ENCODE measurements at regions not wholly inside any gene's neighbourhood (a gene's known extent, or its start where the extent isn't known, plus 50 kb on each side); places are given as distances from the start of the nearest gene placed in this dataset.

DNA sequence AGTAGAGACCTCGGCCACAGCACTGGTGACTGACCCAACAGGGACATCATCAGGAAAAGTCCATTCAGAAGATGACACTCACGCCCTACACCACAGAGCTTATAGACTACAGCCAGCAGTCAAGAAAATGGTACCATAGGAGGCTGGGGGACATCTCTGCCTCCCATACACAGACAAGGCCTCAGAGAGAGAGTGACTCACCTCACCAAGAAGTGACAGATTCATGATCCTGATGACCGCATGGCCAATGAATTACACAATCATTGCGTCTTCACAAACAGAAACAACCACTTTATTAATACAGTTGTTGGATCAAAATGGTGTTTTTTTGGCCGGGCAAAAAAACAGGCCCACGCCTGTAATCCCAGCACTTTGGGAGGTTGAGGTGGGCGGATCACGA lies 260.8 kb upstream of the TSHZ3 start:
- DNase-seq, result no peak

DNA sequence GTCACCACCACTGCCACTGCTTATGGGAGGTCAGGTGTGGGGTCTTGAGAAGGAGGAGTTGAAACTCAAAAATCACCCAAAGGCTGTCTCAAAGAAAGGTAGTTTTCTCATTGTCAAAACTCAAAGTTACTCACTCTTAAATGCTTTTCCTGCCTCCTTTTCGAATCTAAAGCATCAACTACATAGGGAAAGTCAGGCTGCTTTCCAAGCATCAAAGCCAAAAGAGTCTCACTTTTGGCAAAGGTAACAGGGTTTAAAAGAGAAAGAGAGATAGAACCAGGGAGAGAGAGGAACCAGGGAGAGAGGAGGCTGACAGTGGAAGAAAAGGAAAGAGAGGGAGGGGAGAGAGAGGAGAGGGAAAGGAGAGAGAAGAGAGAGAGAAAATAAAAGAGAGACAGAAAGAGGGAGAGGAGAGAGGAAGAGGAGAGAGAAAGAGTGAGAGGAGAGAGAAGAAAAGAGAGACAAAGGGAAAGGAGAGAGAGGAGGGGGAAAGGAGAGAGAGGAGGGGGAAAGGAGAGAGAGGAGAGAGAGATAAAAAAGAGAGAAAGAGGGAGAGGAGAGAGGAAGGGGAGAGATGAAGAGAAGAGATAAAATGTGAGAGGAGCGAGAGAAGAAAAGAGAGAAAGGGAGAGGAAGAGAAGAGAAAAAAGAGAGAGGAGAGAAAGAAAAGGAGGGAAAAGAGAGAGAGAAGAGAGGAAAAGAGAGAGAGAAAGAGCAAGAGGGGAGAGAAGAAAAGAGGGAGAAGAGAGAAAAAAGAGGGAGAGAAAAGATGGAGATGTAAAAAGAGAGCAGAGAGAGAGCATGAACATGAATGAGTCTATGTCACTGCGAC lies 262.0 kb upstream of the TSHZ3 start:
- no peak for DNase-seq

DNA sequence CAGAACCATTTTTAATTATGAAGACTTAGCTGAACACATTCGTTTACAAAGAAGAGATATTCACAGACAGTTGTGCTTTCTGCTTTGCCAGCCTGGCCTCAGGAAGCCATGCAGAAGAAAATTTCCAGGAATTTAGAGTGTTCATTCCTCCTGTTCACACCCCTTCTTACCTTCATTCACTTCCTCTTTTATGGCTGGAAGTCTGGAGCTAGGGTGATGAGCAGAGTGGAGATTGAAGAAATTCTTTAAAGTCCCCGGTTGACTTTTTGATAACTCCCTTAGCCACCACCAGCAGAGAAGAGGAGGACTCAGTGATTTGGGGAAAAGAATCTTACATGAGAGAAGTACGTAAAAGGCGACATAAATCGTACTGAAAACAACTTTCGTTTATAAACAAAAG lies 263.6 kb upstream of the TSHZ3 start:
- no peak for DNase-seq

DNA sequence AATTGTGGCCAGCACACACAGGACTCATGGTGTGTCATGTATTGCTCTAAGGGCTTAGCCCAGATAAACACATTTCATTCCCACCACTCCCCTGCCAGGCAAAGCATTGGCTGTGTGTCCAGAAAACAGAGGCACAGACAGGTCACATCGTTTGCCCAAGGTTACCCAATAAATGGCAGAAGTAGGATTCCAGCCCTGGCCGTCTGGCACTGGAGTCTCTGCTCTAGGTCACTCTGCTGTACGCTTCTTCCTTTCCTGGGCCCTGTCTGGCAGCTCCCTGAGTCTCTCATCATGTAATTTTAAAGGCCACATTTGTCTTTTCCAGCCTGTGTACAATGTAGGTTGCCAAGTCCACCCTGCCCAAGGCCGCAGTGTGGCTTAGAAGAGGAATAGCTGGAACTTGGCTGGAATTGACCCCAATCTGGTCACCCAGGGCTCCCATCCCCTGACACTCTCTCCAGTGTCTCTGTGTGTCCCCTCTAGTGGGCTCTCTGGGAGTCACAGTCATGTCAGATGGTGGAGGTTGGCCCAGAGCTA lies 264.5 kb upstream of the TSHZ3 start:
- DNase-seq, result no peak

DNA sequence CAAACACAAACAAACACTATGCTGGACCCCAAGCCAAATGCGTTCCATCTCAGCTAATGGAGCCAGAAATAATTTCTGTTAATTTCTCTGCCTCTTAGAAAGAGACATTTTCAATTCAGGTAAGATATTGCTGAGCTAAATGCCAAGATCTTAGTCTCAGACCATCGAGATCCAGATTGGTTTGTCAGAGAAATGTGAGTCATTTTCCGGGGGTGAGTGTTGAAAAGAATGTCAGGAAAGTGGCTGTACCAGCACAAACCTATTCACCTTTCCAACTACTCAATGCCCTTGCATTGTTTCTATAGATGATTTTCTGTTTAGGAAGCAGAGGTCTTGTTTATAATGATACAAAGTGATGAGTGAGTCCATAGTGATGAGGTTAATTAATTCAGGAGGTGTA lies 266.8 kb upstream of the TSHZ3 start:
- DNase-seq, result no peak

DNA sequence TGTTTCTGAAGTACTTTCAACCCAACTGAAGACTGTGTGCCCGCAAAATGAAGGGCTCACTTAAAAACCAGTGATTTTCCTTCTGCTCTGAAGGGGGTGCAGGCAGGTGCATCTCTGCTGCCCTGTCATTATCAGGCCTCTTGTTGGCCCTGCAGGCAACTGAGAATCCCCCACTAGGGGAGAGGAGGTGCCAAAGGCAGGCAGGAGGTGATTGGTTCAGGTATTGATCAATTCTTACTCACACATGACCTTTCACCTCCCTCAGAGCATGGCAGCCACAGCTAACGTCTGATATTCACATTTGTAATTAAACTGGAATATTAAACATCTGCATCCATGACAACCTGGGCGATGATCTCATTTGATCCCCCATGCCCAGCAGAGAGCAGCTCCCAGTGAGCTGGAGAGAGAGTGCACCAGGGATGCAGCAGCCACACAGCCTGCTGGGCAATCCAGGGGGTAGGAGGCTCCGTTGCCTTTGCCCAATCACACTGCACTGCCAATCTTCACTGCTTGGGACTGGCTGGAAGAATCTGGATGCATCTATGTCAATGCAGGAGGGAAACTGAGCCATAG lies 267.9 kb upstream of the TSHZ3 start:
- DNase-seq, result no peak

DNA sequence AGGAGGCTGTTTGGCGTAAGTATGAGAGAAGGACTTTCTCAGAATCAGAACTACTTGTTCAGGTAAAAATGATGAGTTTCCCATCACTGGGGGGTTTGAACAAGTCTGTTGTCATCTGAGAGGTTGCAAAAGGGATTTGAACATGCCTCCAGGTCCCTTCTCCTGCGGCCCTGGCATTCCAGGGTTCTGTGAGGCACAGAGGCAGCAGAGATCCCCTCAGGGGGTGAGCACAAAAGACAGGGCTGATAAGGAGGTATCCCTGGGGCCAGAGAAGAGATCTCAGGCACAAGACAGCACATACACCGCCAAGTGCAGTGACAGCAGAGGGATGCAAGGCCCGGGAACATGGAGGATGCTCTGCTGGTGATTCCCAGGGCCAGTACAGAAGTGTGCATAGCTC lies 275.8 kb upstream of the TSHZ3 start:
- no peak for DNase-seq

DNA sequence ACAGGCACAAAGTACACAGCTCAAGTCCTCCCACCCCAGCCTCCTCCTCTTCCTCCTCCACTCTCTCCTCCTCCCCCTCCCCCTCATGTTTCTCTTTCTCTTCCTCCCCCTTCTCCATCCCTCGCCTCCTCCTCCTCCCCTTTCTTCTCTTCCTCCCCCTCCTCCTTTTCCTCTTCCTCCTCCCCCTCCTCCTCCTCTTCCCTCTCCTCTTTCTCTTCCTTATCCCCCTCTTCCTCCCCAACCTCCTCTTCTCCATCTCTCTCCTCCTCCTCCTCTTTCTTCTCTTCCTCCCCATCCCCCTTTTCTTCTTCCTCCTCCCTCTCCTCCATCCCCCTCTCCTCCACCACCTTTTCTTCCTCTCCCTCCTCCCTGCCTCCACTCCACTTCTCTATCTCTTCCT lies 276.3 kb upstream of the TSHZ3 start:
- DNase-seq, result no peak

DNA sequence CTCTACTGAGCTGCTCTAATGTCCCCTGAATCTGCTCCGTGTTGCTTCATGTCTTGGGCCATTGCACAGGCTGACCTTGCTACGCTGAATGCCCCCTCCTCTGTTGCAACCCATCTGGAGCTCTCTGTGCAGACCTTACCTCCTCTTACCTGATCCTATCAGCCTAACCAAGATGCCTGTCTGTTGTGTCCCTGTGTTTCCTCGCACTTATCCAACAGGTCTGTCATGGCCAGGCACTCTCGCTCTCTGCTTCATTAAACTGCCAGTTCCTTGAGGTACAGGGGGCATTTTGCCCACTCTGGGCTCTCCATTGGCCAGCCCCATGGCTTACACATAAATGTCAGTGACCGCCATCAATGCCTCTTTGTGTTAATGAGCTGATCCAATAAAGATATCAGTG lies 277.7 kb upstream of the TSHZ3 start:
- no peak for DNase-seq

DNA sequence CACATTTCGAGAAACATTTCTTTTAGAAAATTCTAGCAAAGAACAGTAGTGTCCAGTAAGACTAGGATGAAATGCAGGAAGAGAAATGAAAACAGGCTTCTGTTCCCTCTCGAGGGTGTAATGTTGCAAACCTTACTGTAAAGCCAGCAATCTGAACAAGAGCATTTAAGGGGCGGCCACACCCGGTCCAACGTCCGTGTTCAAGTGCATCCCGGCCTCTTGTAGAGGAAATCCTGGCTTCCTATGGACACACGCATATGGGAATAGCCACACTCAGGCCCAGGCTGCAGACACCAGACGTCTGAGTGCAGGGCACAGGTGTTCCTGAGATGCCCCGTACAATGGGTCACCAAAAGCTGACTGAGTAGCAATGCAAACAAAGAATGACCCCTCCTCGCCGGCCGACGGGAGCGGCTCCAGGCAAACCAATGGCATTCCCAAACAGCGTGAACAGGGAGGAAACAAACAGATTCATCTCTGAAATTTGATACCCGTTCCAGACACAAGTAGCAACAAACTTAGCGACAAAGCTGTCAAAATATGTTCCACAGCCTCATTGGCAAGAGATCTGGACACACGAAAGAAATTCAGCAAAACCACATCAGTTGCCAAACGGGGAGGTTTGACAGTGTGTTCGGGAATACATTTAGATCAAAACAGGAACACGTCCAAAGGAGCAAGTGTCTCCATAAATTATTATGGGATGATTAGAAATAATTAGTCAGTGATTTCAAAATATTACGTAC lies 278.6 kb upstream of the TSHZ3 start:
- DNase-seq, result no peak

DNA sequence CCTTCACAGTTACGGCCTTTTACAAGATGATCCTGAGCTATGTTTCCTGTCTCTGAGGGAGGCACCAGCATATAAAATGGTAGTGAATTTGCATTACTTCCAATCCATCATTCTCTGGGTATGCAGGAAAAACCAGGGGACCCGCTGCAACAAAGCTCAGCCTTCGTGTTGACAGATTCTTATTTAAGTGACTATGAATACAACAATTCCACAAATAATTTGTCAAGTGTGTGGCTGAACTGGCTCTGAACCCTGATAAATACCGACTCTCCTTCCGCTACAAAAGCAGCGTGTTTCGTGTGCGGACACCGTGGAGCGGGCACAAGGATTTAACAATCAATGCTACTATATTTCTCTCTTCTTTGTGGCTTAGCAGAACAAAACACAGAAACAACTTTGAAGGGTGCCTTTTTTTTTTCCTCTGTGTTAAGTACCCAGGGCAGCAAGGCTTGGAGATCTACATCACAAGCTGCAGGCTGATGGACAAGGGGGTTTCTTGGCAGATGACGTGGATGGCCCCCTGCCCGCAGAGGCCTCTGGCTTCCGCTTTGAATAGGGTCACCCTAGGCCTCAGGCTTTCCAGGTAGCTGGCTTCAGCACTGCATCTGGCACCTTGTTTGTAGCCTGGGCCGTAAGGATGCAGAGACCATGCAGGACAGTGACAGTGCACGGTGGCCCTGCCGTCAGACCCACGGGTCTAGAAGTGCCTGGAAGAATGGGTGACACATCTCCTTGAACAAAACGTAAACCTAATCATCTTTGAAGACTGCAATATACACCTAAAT lies 280.5 kb upstream of the TSHZ3 start:
- DNase-seq, result no peak

DNA sequence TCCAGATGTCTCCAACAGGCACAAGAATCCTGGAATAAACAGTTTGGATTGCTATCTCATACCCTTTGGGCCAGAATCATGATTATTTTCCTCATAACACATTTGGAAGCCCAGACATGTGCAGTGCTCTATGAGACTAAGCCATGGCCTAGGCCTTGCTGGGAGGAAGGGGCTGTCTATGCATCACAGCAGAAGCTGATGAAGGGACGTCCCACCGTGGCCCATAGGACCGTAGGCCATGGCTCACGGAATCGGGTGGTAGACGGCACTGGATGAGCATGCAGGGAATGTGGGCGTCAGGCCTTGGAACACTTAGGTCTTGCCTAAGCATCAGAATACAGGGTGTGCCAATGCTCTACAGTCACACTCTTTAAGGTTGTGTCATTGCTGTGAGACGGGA lies 283.8 kb upstream of the TSHZ3 start:
- DNase-seq, result no peak

DNA sequence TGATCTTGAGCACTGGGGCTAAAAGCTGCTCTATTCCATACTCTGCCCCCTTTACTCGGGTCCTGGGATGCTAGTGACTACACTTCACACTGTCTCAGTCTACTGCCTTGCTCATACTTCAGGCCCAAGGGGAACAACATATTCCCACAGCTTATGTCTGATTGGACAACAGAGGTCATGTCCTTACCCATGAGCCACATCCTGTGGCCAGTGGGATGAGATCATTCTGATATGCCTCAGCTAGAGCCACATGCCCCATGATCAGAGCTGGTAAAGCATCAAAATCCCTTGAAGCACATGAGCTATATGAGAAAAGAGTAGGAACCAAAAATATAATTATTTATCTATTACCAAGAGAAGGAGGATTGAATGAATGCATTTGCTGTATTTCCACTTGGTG lies 290.1 kb upstream of the TSHZ3 start:
- DNase-seq, result no peak

DNA sequence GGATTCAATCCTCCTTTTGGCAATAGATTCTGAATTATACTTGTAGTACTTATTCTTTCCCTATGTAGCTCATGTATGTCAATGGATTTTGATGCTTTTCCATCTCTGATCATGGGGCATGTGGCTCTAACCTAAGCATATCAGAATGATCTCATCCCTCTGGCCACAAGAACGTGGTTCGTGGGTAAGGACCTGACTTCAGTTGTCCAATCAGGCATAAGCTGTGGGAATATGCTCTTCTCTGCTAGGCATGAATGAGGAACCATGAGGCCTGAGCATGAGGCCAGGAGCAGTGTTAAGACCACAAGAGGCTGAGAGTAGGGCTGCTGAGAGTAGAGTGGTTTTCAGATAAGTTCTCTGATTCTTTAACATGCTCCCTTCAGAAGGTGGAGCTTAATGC lies 292.4 kb upstream of the TSHZ3 start:
- peak; percentile 9 for DNase-seq

DNA sequence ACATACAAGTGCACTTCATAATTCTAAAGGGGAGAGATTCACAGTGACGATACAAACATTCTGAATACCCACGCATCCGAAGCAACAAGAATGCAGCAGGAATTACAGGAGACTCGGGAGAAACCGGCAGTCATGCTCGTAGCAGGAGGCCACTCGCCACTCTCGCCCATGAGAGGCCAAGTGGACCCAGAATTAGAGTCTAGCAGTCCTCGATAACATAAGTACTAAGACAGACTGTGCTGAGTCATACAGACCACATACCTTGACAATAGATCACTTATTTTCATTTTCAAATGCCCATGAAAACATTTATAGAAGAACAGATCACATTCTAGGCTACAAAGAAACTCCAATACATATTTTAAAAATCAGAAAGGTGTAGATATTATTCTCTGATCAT lies 299.1 kb upstream of the TSHZ3 start:
- peak; percentile 11 for DNase-seq

DNA sequence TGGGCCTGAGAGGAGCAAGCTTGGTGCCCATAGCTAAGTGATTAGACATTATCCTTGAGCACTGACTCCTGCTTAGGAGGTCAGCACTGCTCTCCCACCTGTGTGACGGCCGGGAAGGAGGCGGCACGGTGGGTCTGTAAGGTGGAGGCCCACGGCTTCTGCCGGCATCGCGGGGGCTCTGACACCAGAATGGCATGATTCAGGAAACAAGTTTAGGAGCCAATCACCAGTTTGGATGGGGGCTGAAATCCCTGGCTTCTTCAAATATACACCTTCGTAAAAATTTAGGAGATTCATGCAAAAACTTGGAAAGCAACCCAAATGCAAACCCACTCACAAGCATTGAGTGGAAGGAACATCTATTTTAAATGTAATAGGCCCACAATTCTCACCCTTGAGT lies 307.3 kb upstream of the TSHZ3 start:
- DNase-seq, result no peak

DNA sequence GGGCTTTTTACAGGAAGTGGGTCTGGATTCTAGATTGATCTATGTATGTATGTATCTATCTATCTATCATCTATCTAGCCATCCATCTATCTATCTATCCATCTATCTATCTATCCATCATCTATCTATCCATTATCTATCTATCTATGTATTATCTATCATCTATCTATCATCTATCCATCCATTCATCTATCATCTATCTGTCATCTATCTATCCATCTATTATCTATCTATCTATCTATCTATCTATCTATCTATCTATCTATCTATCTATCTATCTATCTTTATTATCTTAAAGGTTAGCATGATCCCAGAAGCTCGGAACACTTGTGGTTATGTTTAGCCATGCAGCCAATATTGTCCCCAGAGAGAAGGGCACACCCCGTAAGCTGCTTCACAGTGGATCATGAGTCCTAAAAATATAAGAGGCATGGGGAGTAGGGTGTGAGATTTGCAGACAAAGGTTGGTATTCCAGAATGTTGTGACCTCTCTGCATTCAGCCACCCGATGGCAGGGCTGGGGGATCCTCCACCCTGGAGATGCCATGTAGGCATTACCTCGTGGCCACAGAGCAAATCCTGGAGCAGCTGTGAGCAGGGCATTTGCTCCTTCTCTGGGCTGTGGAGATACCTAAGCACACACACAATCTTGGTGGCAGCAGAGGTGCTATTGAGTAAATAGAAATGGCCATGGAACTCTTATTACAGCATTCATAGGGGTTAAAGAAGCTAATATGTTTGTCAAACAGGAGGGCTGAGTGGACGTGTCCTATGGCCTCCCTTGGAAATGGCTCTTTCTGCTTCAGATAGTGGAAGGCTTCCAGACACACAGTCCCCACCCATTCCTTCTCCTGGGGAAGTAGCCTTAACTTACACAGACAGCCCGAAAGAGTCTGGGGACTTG lies 310.0 kb upstream of the TSHZ3 start:
- no peak for DNase-seq

DNA sequence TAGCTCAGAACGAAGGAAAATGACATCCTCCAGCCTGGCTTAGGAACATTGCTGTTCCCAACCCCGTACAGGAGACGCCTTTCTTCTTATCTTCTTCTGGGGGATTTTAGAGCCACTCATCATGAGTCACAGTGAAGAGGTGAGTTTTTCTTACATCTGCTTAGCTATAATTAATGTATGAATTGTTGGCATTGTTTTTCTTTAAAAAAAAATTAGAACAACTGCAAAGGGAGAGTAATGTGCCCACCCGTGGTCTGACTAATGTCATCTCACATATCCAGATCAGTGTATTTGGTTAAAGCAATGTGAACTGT lies 310.6 kb upstream of the TSHZ3 start:
- no peak for DNase-seq

DNA sequence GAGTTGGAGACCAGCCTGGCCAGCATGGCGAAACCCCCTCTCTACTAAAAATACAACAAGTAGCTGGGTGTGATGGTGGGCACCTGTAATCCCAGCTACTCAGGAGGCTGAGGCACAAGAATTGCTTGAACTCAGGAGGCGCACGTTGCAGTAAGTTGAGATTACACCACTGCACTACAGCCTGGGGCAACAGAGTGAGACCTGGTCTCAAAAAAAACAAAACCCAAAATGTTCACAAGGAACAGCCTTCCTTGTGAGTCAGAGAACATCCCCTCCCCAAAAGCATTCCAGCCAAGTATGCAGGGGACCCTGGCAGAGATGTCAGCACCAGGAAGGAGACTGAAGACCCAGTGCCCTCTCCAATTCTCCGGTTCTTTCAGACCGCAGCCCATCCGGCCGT lies 314.9 kb upstream of the TSHZ3 start:
- DNase-seq, result no peak

DNA sequence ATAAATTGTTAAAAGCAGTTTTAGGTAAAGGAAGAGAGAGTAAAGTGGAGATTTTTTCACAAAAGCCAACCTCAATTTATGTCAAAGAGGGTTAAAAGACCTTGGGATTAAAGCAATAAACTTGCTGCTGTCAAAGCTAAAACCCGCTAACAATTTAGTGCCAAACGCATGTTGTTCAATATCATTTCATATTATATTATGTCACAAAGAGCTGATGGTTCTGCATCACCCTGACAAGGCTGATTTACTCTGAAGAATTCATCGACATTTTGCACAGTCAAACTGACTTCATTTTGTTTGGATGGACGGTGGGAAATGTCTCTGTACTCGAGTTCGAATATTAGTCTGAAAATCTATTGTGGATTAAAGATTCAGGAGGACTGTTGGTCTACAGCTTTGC lies 315.8 kb upstream of the TSHZ3 start:
- DNase-seq, result no peak

DNA sequence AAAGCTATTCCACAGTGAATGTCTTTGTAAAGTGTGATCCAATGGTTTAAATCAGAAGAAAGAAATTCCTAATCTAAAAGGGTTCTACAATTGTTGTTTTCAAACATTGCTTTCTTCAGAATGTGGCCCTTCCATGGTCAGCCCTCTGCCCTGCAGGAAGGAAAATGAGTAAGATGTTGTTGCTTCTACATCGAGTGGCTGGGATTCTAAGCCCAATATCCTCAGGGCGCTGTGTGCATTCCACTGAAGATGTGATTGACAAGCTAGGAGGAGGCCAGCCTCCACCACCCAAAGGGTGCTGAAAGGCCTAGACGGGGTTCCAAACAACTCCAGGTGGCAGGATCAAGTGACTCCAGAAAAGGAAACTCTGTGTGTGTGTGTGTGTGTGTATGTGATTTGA lies 316.9 kb upstream of the TSHZ3 start:
- no peak for DNase-seq

DNA sequence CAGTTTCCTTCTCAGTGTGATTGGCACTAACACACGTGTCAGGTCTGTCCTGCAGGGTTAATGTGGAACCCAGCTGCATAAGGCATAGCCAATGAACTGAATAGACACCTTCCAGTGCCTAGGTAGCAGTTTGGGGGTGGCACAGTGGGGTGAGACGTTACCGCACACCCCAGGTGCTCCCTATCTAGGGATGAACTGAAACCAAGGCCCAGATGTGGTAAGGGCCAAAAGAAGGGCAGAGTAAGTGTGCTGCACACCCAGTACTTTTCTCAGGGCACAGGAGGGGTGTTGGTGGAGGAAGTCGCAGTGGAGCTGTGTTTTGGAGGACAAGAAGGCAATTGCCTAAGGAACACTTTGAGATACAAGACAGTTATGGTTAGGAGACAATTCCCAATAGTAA lies 317.9 kb upstream of the TSHZ3 start:
- no peak for DNase-seq

All from fibroblast of skin of abdomen (primary cell).